Astrocyte of the spinal cord (primary cell): ENCODE measurements at regions not wholly inside any gene's neighbourhood (a gene's known extent, or its start where the extent isn't known, plus 50 kb on each side); places are given as distances from the start of the nearest gene placed in this dataset.

Source experiments
- DNase-seq: peaks from one replicate; pipeline ENCODE4 v3.0.0; 2011; ENCODE audit warnings: low read depth, low spot score
- H3K4me3 ChIP-seq: 2 replicates; pipeline ENCODE4 v1.5.1; 2011; ENCODE audit warnings: low read depth, mild to moderate bottlenecking, low read length, moderate library complexity
- CTCF ChIP-seq: IDR thresholded peaks from 2 replicates; pipeline ENCODE4 v1.5.1; 2012; ENCODE audit warnings: low read depth, mild to moderate bottlenecking, low read length, inconsistent platforms
- in situ Hi-C: cut with HindIII; loops from 2 replicates; pipeline ENCODE4 v1.10.0; 2017; ENCODE audit warnings: low sequenced_read_pairs

GRCh38 chr2:173419506-173419905 is 64.8 kb downstream of the CDCA7 start:
- DNase-seq: no peak
- in situ Hi-C loops: loop anchor here (25.0 kb wide), 1 partner anchor 918 kb away; the partner anchor contains the start of gene SP9
- H3K4me3 ChIP-seq: no peak overlapping the region
- no peak for TF ChIP-seq CTCF

DNA sequence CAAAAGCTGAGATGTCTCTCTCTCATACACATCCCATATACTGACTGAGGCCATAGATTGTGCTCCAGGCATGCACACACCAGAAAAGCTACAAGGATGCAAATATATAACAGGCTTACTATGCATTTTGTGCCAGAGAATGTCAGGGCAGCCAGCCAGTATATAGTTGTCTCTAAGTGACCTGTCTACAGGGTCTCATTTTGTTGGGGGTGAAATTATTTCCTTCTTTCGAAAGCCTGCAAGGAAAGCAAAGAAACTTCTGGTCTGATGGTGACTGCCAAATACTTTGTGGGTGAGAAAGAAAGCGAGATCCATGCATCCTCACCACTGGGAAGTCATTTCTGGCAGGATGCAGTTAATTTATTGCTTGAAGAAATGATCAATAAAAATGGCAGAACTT is 70.2 kb downstream of the CDCA7 start:
- in situ Hi-C loops: loop anchor here (25.0 kb wide), 1 partner anchor 912 kb away; the partner anchor contains the start of gene SP9
- TF ChIP-seq CTCF: no peak
- no peak for DNase-seq

DNA sequence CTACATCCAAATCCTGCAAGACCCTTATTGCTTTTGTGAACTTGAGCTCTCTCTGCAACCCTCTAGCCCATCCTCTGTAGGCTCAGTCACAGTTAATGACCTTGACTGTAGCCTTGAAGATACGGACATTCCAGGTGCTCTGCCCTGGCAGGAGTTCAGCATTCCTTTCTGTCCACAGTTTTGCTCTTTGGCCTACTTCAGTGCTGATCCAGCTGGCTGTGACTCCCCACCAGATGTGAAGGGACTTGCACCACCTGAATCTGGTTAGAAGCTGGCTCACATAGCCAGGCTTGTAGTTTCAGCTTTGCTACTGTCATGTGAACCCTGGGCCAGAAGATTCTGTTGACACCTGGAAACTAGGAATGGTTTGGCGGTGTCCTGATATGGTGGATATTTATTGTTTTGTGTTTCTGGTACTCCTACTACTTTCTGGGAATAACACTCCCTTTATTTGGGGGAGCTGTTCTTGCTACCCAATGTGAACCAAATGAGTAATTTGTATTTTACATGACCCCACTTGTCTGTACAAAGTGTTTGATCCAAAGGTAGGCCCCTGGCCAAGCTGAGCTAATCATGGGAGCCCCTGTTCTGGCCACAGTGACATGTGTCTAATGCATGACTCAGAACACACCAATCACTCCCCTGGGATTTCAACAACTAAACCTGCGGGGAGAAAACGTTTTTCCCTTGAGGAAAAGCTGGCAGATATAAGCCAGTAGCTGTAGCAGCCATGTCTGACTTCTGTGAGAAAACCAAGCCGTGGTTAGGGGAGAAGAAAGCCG is 73.4 kb downstream of the CDCA7 start:
- TF ChIP-seq CTCF: no peak
- DNase-seq: peak; percentile 69
- no peak overlapping the region for H3K4me3 ChIP-seq
- in situ Hi-C loops: no loop called here

More for the DNA sequence above, 70.2 kb downstream of the CDCA7 start:
- no peak overlapping the region for H3K4me3 ChIP-seq

- no peak overlapping the region for H3K4me3 ChIP-seq
- in situ Hi-C loops: no loop called here
- TF ChIP-seq CTCF: no peak
- no peak for DNase-seq
These were observed 76.5 kb downstream of the CDCA7 start for GRCh38 chr2:173431191-173431590.

DNA sequence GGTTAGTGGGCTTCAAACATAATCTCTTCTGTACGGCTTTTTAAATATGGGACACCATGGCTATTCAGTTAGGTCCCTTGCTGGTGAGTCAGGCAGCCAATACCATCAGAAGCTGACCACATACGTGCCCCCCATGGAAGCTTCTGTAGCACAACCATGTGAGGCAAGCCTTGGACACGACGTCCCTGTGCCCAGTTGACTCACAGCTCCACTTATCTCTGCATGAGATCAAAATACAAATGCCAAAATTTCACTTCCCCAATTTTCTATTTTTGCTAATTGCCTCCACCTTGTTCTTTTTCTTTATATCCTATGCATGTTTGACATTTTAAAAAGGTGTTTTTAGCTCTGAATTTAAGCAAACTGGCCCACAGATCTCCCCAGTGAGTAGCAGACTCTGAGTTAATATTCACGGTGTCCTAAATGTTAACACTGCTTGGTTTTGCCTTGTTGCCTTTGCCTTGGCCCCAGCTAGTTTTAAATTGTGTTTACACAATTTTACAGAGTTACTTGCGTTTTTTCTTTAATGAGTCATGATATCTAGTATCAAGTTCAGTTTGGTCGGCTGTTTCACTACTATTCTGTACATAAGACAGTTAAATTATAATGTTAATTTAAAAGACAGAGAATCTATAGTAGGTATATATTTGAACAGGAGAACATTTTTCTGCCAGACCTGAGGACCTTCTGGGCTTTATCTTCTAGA is 77.5 kb downstream of the CDCA7 start:
- DNase-seq: peak; percentile 19
- in situ Hi-C loops: no loop called here
- TF ChIP-seq CTCF: no peak
- no peak overlapping the region for H3K4me3 ChIP-seq

- H3K4me3 ChIP-seq: no peak overlapping the region
- in situ Hi-C loops: no loop called here
- no peak for DNase-seq
- TF ChIP-seq CTCF: no peak
These were observed 80.3 kb downstream of the CDCA7 start for GRCh38 chr2:173434762-173435569.
